ENCODE measurements at regions not wholly inside any gene's neighbourhood (a gene's known extent, or its start where the extent isn't known, plus 50 kb on each side); places are given as distances from the start of the nearest gene placed in this dataset.

- Histone ChIP-seq H3K27ac (no peak overlapping the region), H3K27me3 (no peaks in the 10 kb centered on the region), H3K36me3 (no peaks in the 10 kb centered on the region), H3K4me3 (no peak overlapping the region), H3K9me3 (no peaks in the 10 kb centered on the region), H3K4me1 (no peaks in the 10 kb centered on the region)
- no peak for DNase-seq (ENCODE audit: low spot score)
- no peak for TF ChIP-seq CTCF (IDR thresholded peaks at IDR 0.05)
Observed at GRCh38 chr18:2306606-2307005, 264.7 kb downstream of the METTL4 start.

- Histone ChIP-seq H3K27ac (no peak overlapping the region), H3K4me1 (no peaks in the 10 kb centered on the region), H3K27me3 (no peaks in the 10 kb centered on the region), H3K4me3 (no peak overlapping the region), H3K9me3 (no peaks in the 10 kb centered on the region), H3K36me3 (no peaks in the 10 kb centered on the region)
- DNase-seq (ENCODE audit: low spot score), result no peak
- TF ChIP-seq CTCF (IDR thresholded peaks at IDR 0.05), result no peak
Observed at GRCh38 chr18:2310886-2311285, 260.4 kb downstream of the METTL4 start.

GRCh38 chr18:2312440-2312839 lies 258.9 kb downstream of the METTL4 start:
- Histone ChIP-seq H3K9me3 (no peaks in the 10 kb centered on the region), H3K27ac (no peak overlapping the region), H3K36me3 (no peaks in the 10 kb centered on the region), H3K4me3 (no peak overlapping the region), H3K27me3 (no peaks in the 10 kb centered on the region), H3K4me1 (no peaks in the 10 kb centered on the region)
- TF ChIP-seq CTCF (IDR thresholded peaks at IDR 0.05), result no peak
- DNase-seq (ENCODE audit: low spot score), result no peak

GRCh38 chr18:2313332-2313731 lies 258.0 kb downstream of the METTL4 start:
- no peak overlapping the region for H3K27ac ChIP-seq
- H3K4me3 ChIP-seq, result no peak overlapping the region
- no peaks in the 10 kb centered on the region for H3K36me3 ChIP-seq
- no peak for DNase-seq (ENCODE audit: low spot score)
- TF ChIP-seq CTCF (IDR thresholded peaks at IDR 0.05), result no peak
- no peaks in the 10 kb centered on the region for H3K27me3 ChIP-seq
- no peaks in the 10 kb centered on the region for H3K4me1 ChIP-seq
- no peaks in the 10 kb centered on the region for H3K9me3 ChIP-seq

- Histone ChIP-seq H3K27ac (no peak overlapping the region), H3K27me3 (no peaks in the 10 kb centered on the region), H3K9me3 (no peaks in the 10 kb centered on the region), H3K4me3 (no peak overlapping the region), H3K4me1 (no peaks in the 10 kb centered on the region), H3K36me3 (no peaks in the 10 kb centered on the region)
- TF ChIP-seq CTCF (IDR thresholded peaks at IDR 0.05), result no peak
- no peak for DNase-seq (ENCODE audit: low spot score)
Observed at GRCh38 chr18:2316082-2316750, 255.1 kb downstream of the METTL4 start.
